ENCODE measurements at regions not wholly inside any gene's neighbourhood (a gene's known extent, or its start where the extent isn't known, plus 50 kb on each side); places are given as distances from the start of the nearest gene placed in this dataset.
A peak's percentile ranks its signal among the peaks of the same experiment; 100 is the strongest.

DNA sequence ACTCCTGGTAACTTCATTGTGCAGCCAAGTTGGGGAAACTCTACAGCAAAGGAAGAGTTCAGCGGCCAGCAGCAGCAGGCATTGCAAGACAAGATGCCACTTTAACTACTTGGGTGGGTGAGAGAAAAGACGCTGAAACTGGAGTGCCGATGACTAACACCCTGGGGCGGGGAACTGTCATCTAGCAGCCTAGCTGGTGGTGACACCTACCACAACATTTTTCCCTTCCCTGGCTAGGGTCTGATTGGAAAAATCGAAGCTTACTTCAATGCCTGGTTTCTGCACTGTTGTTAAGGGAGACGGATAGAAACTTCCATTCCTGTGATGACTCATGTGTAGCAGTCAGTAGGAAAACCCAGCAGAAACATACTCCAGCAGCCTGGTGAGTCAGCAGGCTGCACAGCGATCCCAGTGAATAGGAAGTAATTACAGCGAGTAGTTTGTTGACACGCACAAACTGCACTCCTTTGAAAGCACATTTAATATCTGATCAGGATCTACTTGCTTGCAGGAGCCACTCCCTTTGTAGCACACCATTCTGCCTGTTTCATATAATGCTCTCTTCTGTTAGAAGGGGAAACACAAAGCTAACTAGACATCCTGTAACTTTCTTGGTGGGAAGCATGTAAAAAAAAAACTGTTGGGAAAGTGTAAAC lies 62.1 kb upstream of the MAPRE2 start:
- H3K36me3 Mint-ChIP-seq (ENCODE audit: insufficient read depth in 1 of 3, low read depth in 3 of 3), result no peaks in the 10 kb centered on the region
- H2BK15ac ChIP-seq (ENCODE audit: low read depth, low read length), result no peak overlapping the region
- H3K79me2 ChIP-seq (ENCODE audit: insufficient read depth, low read length), result no peaks in the 10 kb centered on the region
- peak; percentile 38 for DNase-seq
- H3K23me2 ChIP-seq (ENCODE audit: insufficient read length, low read depth, low read length, poor library complexity, severe bottlenecking), result peaks cover 21% of the 10 kb centered on the region
- no peak overlapping the region for H2AK5ac ChIP-seq (ENCODE audit: insufficient read length, low read length)
- H2BK5ac ChIP-seq (ENCODE audit: insufficient read length, low read length), result no peak overlapping the region
- no peak overlapping the region for H4K91ac ChIP-seq (ENCODE audit: insufficient read length, low read depth, low read length)
- no peak for TF ChIP-seq CTCF (conservative IDR thresholded peaks at IDR 0.05)
- H4K8ac ChIP-seq (replicated peaks; ENCODE audit: insufficient read length, low read depth, low read length), result no peak overlapping the region
- H3K56ac ChIP-seq (ENCODE audit: insufficient read length, low read depth, low read length), result no peak overlapping the region
- no CpG with 5 or more reads among the region's 9 CpGs for WGBS (ENCODE audit: extremely low coverage, insufficient read length, low lambda C conversion rate)
- H2BK120ac ChIP-seq (ENCODE audit: low read depth, low read length, poor library complexity, severe bottlenecking), result no peak overlapping the region
- H3K27me3 ChIP-seq (ENCODE audit: insufficient read depth, low read length), result peaks cover 25% of the 10 kb centered on the region; the same call in 1 of the 2 replicates
- peaks cover 75% of the 10 kb centered on the region for H3K27me3 Mint-ChIP-seq (ENCODE audit: low read depth)
- no peak overlapping the region for H3K4ac ChIP-seq (ENCODE audit: low read depth, low read length)
- H3K4me3 Mint-ChIP-seq, result peak overlapping the region; percentile 78 to 85
- no peaks in the 10 kb centered on the region for H3K9me3 Mint-ChIP-seq
- no peak overlapping the region for H3T11ph ChIP-seq (ENCODE audit: low read length)
- H3K4me1 Mint-ChIP-seq, result peaks cover 25% of the 10 kb centered on the region in 2 experiments
- no peak overlapping the region for H3K27ac Mint-ChIP-seq
- H3K9ac ChIP-seq (ENCODE audit: extremely low read depth, insufficient read length, low read length), result peak overlapping the region; percentile 29
- H4K20me1 ChIP-seq (ENCODE audit: control insufficient read depth, insufficient read depth, insufficient read length), result no peaks in the 10 kb centered on the region
- no peak overlapping the region for H4K5ac ChIP-seq (ENCODE audit: insufficient read length, low read depth, low read length)
- H3K27ac ChIP-seq (ENCODE audit: insufficient read length, low read depth, low read length), result no peak overlapping the region
- H3K79me1 ChIP-seq (ENCODE audit: insufficient read depth, low read depth, low read length, poor library complexity, severe bottlenecking), result no peaks in the 10 kb centered on the region
- H3K18ac ChIP-seq (ENCODE audit: insufficient read length, low read depth, low read length), result no peak overlapping the region
- no peak overlapping the region for H2AFZ ChIP-seq (ENCODE audit: low read length)
- no peaks in the 10 kb centered on the region; the same call in 1 of the 2 replicates for H3K4me1 ChIP-seq (ENCODE audit: insufficient read depth, low read length)
- peak overlapping the region; percentile 62 for H3K4me2 ChIP-seq (ENCODE audit: insufficient read depth, insufficient read length, low read length)
- no peak overlapping the region for H2BK20ac ChIP-seq (ENCODE audit: low read depth, low read length, poor library complexity, severe bottlenecking)
- no peak overlapping the region for H3K14ac ChIP-seq (ENCODE audit: insufficient read depth, low read length)
- no peak overlapping the region for H2BK12ac ChIP-seq (ENCODE audit: insufficient read length, low read depth, low read length)
- no peak overlapping the region for H3K23ac ChIP-seq (ENCODE audit: insufficient read length, low read depth, low read length)
- no peaks in the 10 kb centered on the region for H3K9me3 ChIP-seq (ENCODE audit: control insufficient read depth, low read depth, low read length)
